SK-N-SH treated with all-trans-retinoic acid at 6 μM for 48 hours (cell line): ENCODE measurements at regions not wholly inside any gene's neighbourhood (a gene's known extent, or its start where the extent isn't known, plus 50 kb on each side); places are given as distances from the start of the nearest gene placed in this dataset.

Experiments
- ATAC-seq: fragments of 200-7000 bp; cut with Tn5 transposase; 3 replicates; pipeline ENCODE4 v1.9.1; 2020; ENCODE audit warnings: mild to moderate bottlenecking, moderate library complexity
- ARNTL ChIP-seq: fragments of 450-650 bp; formaldehyde crosslinking; IDR thresholded peaks from 2 replicates; pipeline ENCODE4 v1.5.0; 2020; ENCODE audit warnings: low read depth, mild to moderate bottlenecking, moderate library complexity, borderline replicate concordance
- CREB5 ChIP-seq: fragments of 250-450 bp; sonication (Bioruptor Pico); IDR thresholded peaks from 2 replicates; pipeline ENCODE4 v1.5.1; 2020; ENCODE audit warnings: low read depth, mild to moderate bottlenecking, moderate library complexity
- CSRNP3 ChIP-seq: fragments of 250-450 bp; sonication (Bioruptor Pico); IDR thresholded peaks from 2 replicates; pipeline ENCODE4 v1.5.1; 2021; ENCODE audit warnings: mild to moderate bottlenecking, moderate library complexity
- ESRRG ChIP-seq: fragments of 250-450 bp; sonication (Bioruptor Pico); IDR thresholded peaks from 2 replicates; pipeline ENCODE4 v1.6.1; 2021; ENCODE audit warnings: mild to moderate bottlenecking
- GLIS3 ChIP-seq: fragments of 250-450 bp; sonication (Bioruptor Pico); IDR thresholded peaks from 2 replicates; pipeline ENCODE4 v1.5.0; 2020; ENCODE audit warnings: mild to moderate bottlenecking, moderate library complexity
- ISL1 ChIP-seq: fragments of 250-450 bp; sonication (Bioruptor Pico); IDR thresholded peaks from 2 replicates; pipeline ENCODE4 v2.1.2; 2022; ENCODE audit warnings: mild to moderate bottlenecking, moderate library complexity
- OSR1 ChIP-seq: fragments of 250-450 bp; sonication (Bioruptor Pico); IDR thresholded peaks from 2 replicates; pipeline ENCODE4 v1.8.0; 2022; ENCODE audit warnings: moderate library complexity, mild to moderate bottlenecking, inconsistent platforms
- PATZ1 ChIP-seq: fragments of 250-450 bp; sonication (Bioruptor Pico); IDR thresholded peaks from 2 replicates; pipeline ENCODE4 v1.8.0; 2020; ENCODE audit warnings: mild to moderate bottlenecking, moderate library complexity, borderline replicate concordance
- POU6F1 ChIP-seq: fragments of 250-450 bp; sonication (Bioruptor Pico); IDR thresholded peaks from 2 replicates; pipeline ENCODE4 v1.8.0; 2021; ENCODE audit warnings: low read depth, mild to moderate bottlenecking, moderate library complexity, borderline replicate concordance
- PPARA ChIP-seq: fragments of 250-450 bp; sonication (Bioruptor Pico); IDR thresholded peaks from 2 replicates; pipeline ENCODE4 v1.5.0; 2020; ENCODE audit warnings: mild to moderate bottlenecking, borderline replicate concordance
- RARB ChIP-seq: fragments of 250-450 bp; sonication (Bioruptor Pico); IDR thresholded peaks from 2 replicates; pipeline ENCODE4 v1.8.0; 2021; ENCODE audit warnings: mild to moderate bottlenecking, moderate library complexity
- SNAI2 ChIP-seq: fragments of 250-450 bp; sonication (Bioruptor Pico); IDR thresholded peaks from 2 replicates; pipeline ENCODE4 v1.5.0; 2020; ENCODE audit warnings: mild to moderate bottlenecking, moderate library complexity
- TCF4 ChIP-seq: fragments of 250-450 bp; sonication (Bioruptor Pico); IDR thresholded peaks from 2 replicates; pipeline ENCODE4 v1.8.0; 2021; ENCODE audit warnings: mild to moderate bottlenecking, moderate library complexity, borderline replicate concordance
- TOX ChIP-seq: fragments of 250-450 bp; sonication (Bioruptor Pico); IDR thresholded peaks from 2 replicates; pipeline ENCODE4 v1.8.0; 2021; ENCODE audit warnings: mild to moderate bottlenecking, moderate library complexity, borderline replicate concordance
- TSHZ2 ChIP-seq: fragments of 250-450 bp; sonication (Bioruptor Pico); IDR thresholded peaks from 2 replicates; pipeline ENCODE4 v1.5.0; 2020; ENCODE audit warnings: mild to moderate bottlenecking, moderate library complexity
- ZC3H10 ChIP-seq: fragments of 250-450 bp; sonication (Bioruptor Pico); IDR thresholded peaks from 2 replicates; pipeline ENCODE4 v1.5.1; 2021; ENCODE audit warnings: mild to moderate bottlenecking, moderate library complexity
- ZFP3 ChIP-seq: fragments of 250-450 bp; sonication (Bioruptor Pico); IDR thresholded peaks from 2 replicates; pipeline ENCODE4 v1.5.0; 2020; ENCODE audit warnings: mild to moderate bottlenecking, moderate library complexity
- ZFP30 ChIP-seq: fragments of 450-650 bp; formaldehyde crosslinking; IDR thresholded peaks from 2 replicates; pipeline ENCODE4 v1.5.0; 2022; ENCODE audit warnings: mild to moderate bottlenecking, moderate library complexity
- ZNF565 ChIP-seq: fragments of 450-650 bp; formaldehyde crosslinking; conservative IDR thresholded peaks from 2 replicates; pipeline ENCODE4 v1.5.0; 2020; ENCODE audit warnings: low read depth, mild to moderate bottlenecking, moderate library complexity
- ZNF70 ChIP-seq: fragments of 450-650 bp; formaldehyde crosslinking; IDR thresholded peaks from 2 replicates; pipeline ENCODE4 v1.5.0; 2020; ENCODE audit warnings: mild to moderate bottlenecking, moderate library complexity
- ZNF8 ChIP-seq: fragments of 450-650 bp; formaldehyde crosslinking; IDR thresholded peaks from 2 replicates; pipeline ENCODE4 v1.5.0; 2020; ENCODE audit warnings: mild to moderate bottlenecking, moderate library complexity

- TF ChIP-seq OSR1 (CRISPR knock-in tag) (no peak), SNAI2 (CRISPR knock-in tag) (no peak), ZC3H10 (CRISPR knock-in tag) (no peak), ARNTL (CRISPR knock-in tag) (no peak), CSRNP3 (no peak), ZNF8 (CRISPR knock-in tag) (no peak)
Observed at GRCh38 chr9:28758341-28758740, 1185.1 kb upstream of the C9orf72 start (continued).

GRCh38 chr9:28758971-28759370, 1185.7 kb upstream of the C9orf72 start:
- no peak for ATAC-seq
- TF ChIP-seq ARNTL (CRISPR knock-in tag): no peak
- no peak for TF ChIP-seq SNAI2 (CRISPR knock-in tag)
- no peak for TF ChIP-seq TSHZ2 (CRISPR knock-in tag)
- no peak for TF ChIP-seq ZNF8 (CRISPR knock-in tag)
- TF ChIP-seq RARB (CRISPR knock-in tag): no peak
- no peak for TF ChIP-seq ESRRG (CRISPR knock-in tag)
- TF ChIP-seq ISL1 (CRISPR knock-in tag): no peak
- no peak for TF ChIP-seq GLIS3
- TF ChIP-seq ZNF565 (CRISPR knock-in tag): no peak
- no peak for TF ChIP-seq OSR1 (CRISPR knock-in tag)
- TF ChIP-seq PATZ1 (CRISPR knock-in tag): no peak
- TF ChIP-seq ZFP30: no peak
- no peak for TF ChIP-seq CSRNP3
- no peak for TF ChIP-seq CREB5
- no peak for TF ChIP-seq TCF4 (CRISPR knock-in tag)
- TF ChIP-seq PPARA (CRISPR knock-in tag): no peak
- no peak for TF ChIP-seq POU6F1 (CRISPR knock-in tag)
- no peak for TF ChIP-seq ZNF70 (CRISPR knock-in tag)
- TF ChIP-seq, all 23 proteins: peak for 0

- no peak for ATAC-seq
- TF ChIP-seq ZNF565 (CRISPR knock-in tag) (no peak), ZNF70 (CRISPR knock-in tag) (no peak), ISL1 (CRISPR knock-in tag) (no peak), ARNTL (CRISPR knock-in tag) (no peak), GLIS3 (no peak), PATZ1 (CRISPR knock-in tag) (no peak), CREB5 (no peak), ZFP30 (no peak), OSR1 (CRISPR knock-in tag) (no peak), POU6F1 (CRISPR knock-in tag) (no peak), SNAI2 (CRISPR knock-in tag) (no peak), RARB (CRISPR knock-in tag) (no peak), TOX (CRISPR knock-in tag) (no peak), ZFP3 (CRISPR knock-in tag) (no peak), ZNF8 (CRISPR knock-in tag) (no peak)
Observed at GRCh38 chr9:28762167-28762566, 1188.9 kb upstream of the C9orf72 start.
